ENCODE measurements at regions not wholly inside any gene's neighbourhood (a gene's known extent, or its start where the extent isn't known, plus 50 kb on each side); places are given as distances from the start of the nearest gene placed in this dataset.
A peak's percentile ranks its signal among the peaks of the same experiment; 100 is the strongest.

- DNase-seq (ENCODE audit: extremely low read depth in 1 of 2, low read depth in 1 of 2): no peak
These were observed 440.4 kb upstream of the MEX3C start for GRCh38 chr18:51637881-51638280.

- no peak for DNase-seq (ENCODE audit: extremely low read depth in 1 of 2, low read depth in 1 of 2)
These were observed 442.1 kb upstream of the MEX3C start for GRCh38 chr18:51639541-51639940.

GRCh38 chr18:51643483-51643882 is 446.0 kb upstream of the MEX3C start:
- no peak for DNase-seq (ENCODE audit: extremely low read depth in 1 of 2, low read depth in 1 of 2)

- DNase-seq (ENCODE audit: extremely low read depth in 1 of 2, low read depth in 1 of 2): no peak
These were observed 448.1 kb upstream of the MEX3C start for GRCh38 chr18:51645607-51646006.

- DNase-seq (ENCODE audit: extremely low read depth in 1 of 2, low read depth in 1 of 2): no peak
These were observed 449.9 kb upstream of the MEX3C start for GRCh38 chr18:51647346-51647745.

- DNase-seq (ENCODE audit: extremely low read depth in 1 of 2, low read depth in 1 of 2): no peak
These were observed 450.5 kb upstream of the MEX3C start for GRCh38 chr18:51647942-51648341.

- no peak for DNase-seq (ENCODE audit: extremely low read depth in 1 of 2, low read depth in 1 of 2)
These were observed 452.3 kb upstream of the MEX3C start for GRCh38 chr18:51649796-51650195.

GRCh38 chr18:51651761-51652160 is 454.3 kb upstream of the MEX3C start:
- no peak for DNase-seq (ENCODE audit: extremely low read depth in 1 of 2, low read depth in 1 of 2)

- DNase-seq (ENCODE audit: extremely low read depth in 1 of 2, low read depth in 1 of 2): no peak
These were observed 456.2 kb upstream of the MEX3C start for GRCh38 chr18:51653507-51654213.

- no peak for DNase-seq (ENCODE audit: extremely low read depth in 1 of 2, low read depth in 1 of 2)
These were observed 457.2 kb upstream of the MEX3C start for GRCh38 chr18:51654488-51655326.

- DNase-seq (ENCODE audit: extremely low read depth in 1 of 2, low read depth in 1 of 2): no peak
These were observed 457.8 kb upstream of the MEX3C start for GRCh38 chr18:51655327-51655698.

GRCh38 chr18:51656249-51656648 is 458.8 kb upstream of the MEX3C start:
- no peak for DNase-seq (ENCODE audit: extremely low read depth in 1 of 2, low read depth in 1 of 2)

- no peak for DNase-seq (ENCODE audit: extremely low read depth in 1 of 2, low read depth in 1 of 2)
These were observed 461.0 kb upstream of the MEX3C start for GRCh38 chr18:51658436-51658835.

- DNase-seq (ENCODE audit: extremely low read depth in 1 of 2, low read depth in 1 of 2): no peak
These were observed 462.3 kb upstream of the MEX3C start for GRCh38 chr18:51659781-51660180.

- DNase-seq (ENCODE audit: extremely low read depth in 1 of 2, low read depth in 1 of 2): no peak
These were observed 462.8 kb upstream of the MEX3C start for GRCh38 chr18:51660188-51660715.

- DNase-seq (ENCODE audit: extremely low read depth in 1 of 2, low read depth in 1 of 2): no peak
These were observed 466.8 kb upstream of the MEX3C start for GRCh38 chr18:51664236-51664635.

- no peak for DNase-seq (ENCODE audit: extremely low read depth in 1 of 2, low read depth in 1 of 2)
These were observed 469.3 kb upstream of the MEX3C start for GRCh38 chr18:51666763-51667191.

- peak; percentile 3 to 13 for DNase-seq (ENCODE audit: extremely low read depth in 1 of 2, low read depth in 1 of 2)
These were observed 470.6 kb upstream of the MEX3C start for GRCh38 chr18:51668101-51668500.

GRCh38 chr18:51668607-51669006 is 471.1 kb upstream of the MEX3C start:
- no peak for DNase-seq (ENCODE audit: extremely low read depth in 1 of 2, low read depth in 1 of 2)

- no peak for DNase-seq (ENCODE audit: extremely low read depth in 1 of 2, low read depth in 1 of 2)
These were observed 489.1 kb upstream of the MEX3C start for GRCh38 chr18:51686590-51686989.

- DNase-seq (ENCODE audit: extremely low read depth in 1 of 2, low read depth in 1 of 2): no peak
These were observed 490.5 kb upstream of the MEX3C start for GRCh38 chr18:51687845-51688585.
